MM.1S (cell line): ENCODE measurements at regions not wholly inside any gene's neighbourhood (a gene's known extent, or its start where the extent isn't known, plus 50 kb on each side); places are given as distances from the start of the nearest gene placed in this dataset.
"Not testable (repeated sequence)": the region's sequence is repeated elsewhere in the genome, so short reads cannot be mapped to it uniquely, and the experiment has no call there.

Experiments
- DNase-seq: peaks from one replicate; pipeline ENCODE4 v3.0.0-alpha.2; 2015
- H2AFZ ChIP-seq: fragments of 300-600 bp; sonication (generic); 2 replicates; pipeline ENCODE4 v1.6.0; 2016; ENCODE audit warnings: antibody characterized with exemption, low read length
- H3F3A ChIP-seq: fragments of 300-600 bp; sonication (generic); 2 replicates; pipeline ENCODE4 v1.6.1; 2016; ENCODE audit warnings: mild to moderate bottlenecking, antibody characterized with exemption, low read length, moderate library complexity, mixed read lengths; ENCODE audit not compliant: insufficient read depth
- H3K27ac ChIP-seq: fragments of 300-600 bp; sonication (generic); 2 replicates; pipeline ENCODE4 v1.5.1; 2016; ENCODE audit warnings: mild to moderate bottlenecking, low read length
- H3K27me3 ChIP-seq: fragments of 300-600 bp; sonication (generic); replicated peaks from 2 replicates; pipeline ENCODE4 v1.6.0; 2016; ENCODE audit warnings: low read length; ENCODE audit not compliant: insufficient read depth
- H3K36me3 ChIP-seq: fragments of 300-600 bp; sonication (generic); replicated peaks from 2 replicates; pipeline ENCODE4 v1.6.1; 2016; ENCODE audit warnings: mild to moderate bottlenecking, low read length, mixed read lengths; ENCODE audit not compliant: insufficient read depth
- H3K4me1 ChIP-seq: fragments of 300-600 bp; sonication (generic); 2 replicates; pipeline ENCODE4 v1.6.1; 2016; ENCODE audit warnings: low read length, mixed read lengths
- H3K4me2 ChIP-seq: fragments of 300-600 bp; sonication (generic); 2 replicates; pipeline ENCODE4 v1.6.0; 2016; ENCODE audit warnings: low read depth, low read length
- H3K4me3 ChIP-seq: fragments of 300-600 bp; sonication (generic); 2 replicates; pipeline ENCODE4 v1.5.1; 2016; ENCODE audit warnings: low read length, mixed read lengths
- H3K79me2 ChIP-seq: fragments of 300-600 bp; sonication (generic); 2 replicates; pipeline ENCODE4 v1.6.1; 2016; ENCODE audit warnings: mixed run types, low read length, mixed read lengths
- H3K9ac ChIP-seq: fragments of 300-600 bp; sonication (generic); 2 replicates; pipeline ENCODE4 v1.6.1; 2016; ENCODE audit warnings: low read length, mixed read lengths
- H3K9me2 ChIP-seq: fragments of 300-600 bp; sonication (generic); replicated peaks from 2 replicates; pipeline ENCODE4 v1.6.1; 2016; ENCODE audit warnings: mild to moderate bottlenecking, low read length, mixed read lengths; ENCODE audit not compliant: insufficient read depth
- H3K9me3 ChIP-seq: fragments of 300-600 bp; sonication (generic); replicated peaks from 2 replicates; pipeline ENCODE4 v1.6.1; 2016; ENCODE audit warnings: mild to moderate bottlenecking, low read length, mixed read lengths; ENCODE audit not compliant: insufficient read depth
- H4K20me1 ChIP-seq: fragments of 300-600 bp; sonication (generic); 2 replicates; pipeline ENCODE4 v1.6.1; 2016; ENCODE audit warnings: mild to moderate bottlenecking, low read length, moderate library complexity, mixed read lengths; ENCODE audit not compliant: insufficient read depth
- EZH2 ChIP-seq: fragments of 300-600 bp; sonication (generic); optimal IDR thresholded peaks from 2 replicates; pipeline ENCODE3; 2017; ENCODE audit warnings: low read depth, mild to moderate bottlenecking, antibody characterized with exemption, low read length, mixed read lengths
- EZH2phosphoT487 ChIP-seq: fragments of 300-600 bp; sonication (generic); IDR thresholded peaks from 2 replicates; pipeline ENCODE4 v1.6.1; 2018; ENCODE audit warnings: antibody characterized with exemption, low read length
- TF ChIP-seq, protein P1 (sequence below): fragments of 300-600 bp; sonication (generic); IDR thresholded peaks from 2 replicates; pipeline ENCODE4 v1.5.1; 2016; ENCODE audit warnings: antibody characterized with exemption, low read length, mixed read lengths

DNA sequence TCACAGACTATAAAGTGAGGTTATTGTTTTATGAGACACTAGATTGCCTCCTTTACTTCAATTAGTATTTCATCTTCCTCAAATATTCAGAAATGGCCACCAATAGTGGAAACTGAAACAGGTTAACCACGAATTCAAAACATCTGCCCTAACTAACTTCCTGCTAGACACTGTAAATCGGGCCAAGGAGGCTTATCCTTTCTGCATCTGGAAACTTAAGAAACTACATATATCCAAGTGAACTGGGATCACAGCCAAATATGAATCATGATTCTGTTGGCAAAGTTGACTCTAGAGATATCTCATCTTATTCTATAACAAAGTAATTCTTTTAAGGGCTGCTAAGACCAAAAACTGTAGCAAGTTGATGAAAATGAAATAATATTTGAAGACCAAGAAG, 136.6 kb upstream of the ZC3H15 start:
- Histone ChIP-seq H4K20me1 (no peaks in the 10 kb centered on the region), H3K27me3 (no peaks in the 10 kb centered on the region), H3K79me2 (no peaks in the 10 kb centered on the region), H3K9me2 (no peaks in the 10 kb centered on the region; the same call in 1 of the 2 replicates), H3K9me3 (no peaks in the 10 kb centered on the region), H3K9ac (no peak overlapping the region), H3K4me1 (peaks cover 16% of the 10 kb centered on the region), H3K36me3 (no peaks in the 10 kb centered on the region), H2AFZ (no peak overlapping the region), H3F3A (no peaks in the 10 kb centered on the region), H3K27ac (no peak overlapping the region), H3K4me2 (no peak overlapping the region), H3K4me3 (no peak overlapping the region)
- no peak for TF ChIP-seq EZH2phosphoT487
- TF ChIP-seq EZH2, result no peak
- TF ChIP-seq, protein P1, sequence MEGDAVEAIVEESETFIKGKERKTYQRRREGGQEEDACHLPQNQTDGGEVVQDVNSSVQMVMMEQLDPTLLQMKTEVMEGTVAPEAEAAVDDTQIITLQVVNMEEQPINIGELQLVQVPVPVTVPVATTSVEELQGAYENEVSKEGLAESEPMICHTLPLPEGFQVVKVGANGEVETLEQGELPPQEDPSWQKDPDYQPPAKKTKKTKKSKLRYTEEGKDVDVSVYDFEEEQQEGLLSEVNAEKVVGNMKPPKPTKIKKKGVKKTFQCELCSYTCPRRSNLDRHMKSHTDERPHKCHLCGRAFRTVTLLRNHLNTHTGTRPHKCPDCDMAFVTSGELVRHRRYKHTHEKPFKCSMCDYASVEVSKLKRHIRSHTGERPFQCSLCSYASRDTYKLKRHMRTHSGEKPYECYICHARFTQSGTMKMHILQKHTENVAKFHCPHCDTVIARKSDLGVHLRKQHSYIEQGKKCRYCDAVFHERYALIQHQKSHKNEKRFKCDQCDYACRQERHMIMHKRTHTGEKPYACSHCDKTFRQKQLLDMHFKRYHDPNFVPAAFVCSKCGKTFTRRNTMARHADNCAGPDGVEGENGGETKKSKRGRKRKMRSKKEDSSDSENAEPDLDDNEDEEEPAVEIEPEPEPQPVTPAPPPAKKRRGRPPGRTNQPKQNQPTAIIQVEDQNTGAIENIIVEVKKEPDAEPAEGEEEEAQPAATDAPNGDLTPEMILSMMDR, result no peak
- peak; percentile 51 for DNase-seq

DNA sequence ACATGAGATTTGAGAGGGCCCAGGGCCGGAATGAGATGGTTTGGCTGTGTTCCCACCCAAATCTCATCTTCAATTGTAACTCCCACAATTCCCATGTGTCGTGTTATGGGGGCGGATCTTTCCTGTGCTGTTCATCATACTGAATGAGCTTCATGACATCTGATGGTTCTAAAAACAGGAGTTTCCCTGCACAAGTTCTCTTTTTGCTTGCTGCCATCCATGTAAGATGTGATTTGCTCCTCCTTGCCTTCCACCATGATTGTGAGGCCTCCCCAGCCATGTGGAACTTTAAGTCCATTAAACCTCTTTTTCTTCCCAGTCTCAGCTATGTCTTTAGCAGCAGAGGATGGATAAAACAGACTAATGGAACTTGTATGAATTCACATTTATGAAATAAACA, 131.9 kb upstream of the ZC3H15 start:
- not testable (repeated sequence) for H3K79me2 ChIP-seq, H3K4me2 ChIP-seq, H3K9ac ChIP-seq, H3K9me2 ChIP-seq, H3K4me1 ChIP-seq, DNase-seq, H2AFZ ChIP-seq, H4K20me1 ChIP-seq, H3K4me3 ChIP-seq, H3K27me3 ChIP-seq, H3F3A ChIP-seq, H3K27ac ChIP-seq, H3K9me3 ChIP-seq, H3K36me3 ChIP-seq

- H3K36me3 ChIP-seq, result no peaks in the 10 kb centered on the region
- H3K79me2 ChIP-seq, result no peaks in the 10 kb centered on the region
- H3K27me3 ChIP-seq, result no peaks in the 10 kb centered on the region
- no peaks in the 10 kb centered on the region for H3K4me1 ChIP-seq
- H3F3A ChIP-seq, result no peaks in the 10 kb centered on the region
- H2AFZ ChIP-seq, result no peak overlapping the region
- no peaks in the 10 kb centered on the region for H3K9me2 ChIP-seq
- H3K9ac ChIP-seq, result no peak overlapping the region
- H3K4me3 ChIP-seq, result no peak overlapping the region
- no peak overlapping the region for H3K27ac ChIP-seq
- H3K9me3 ChIP-seq, result no peaks in the 10 kb centered on the region
- TF ChIP-seq, protein P1, result no peak
- TF ChIP-seq EZH2phosphoT487, result no peak
- no peak for TF ChIP-seq EZH2
- no peaks in the 10 kb centered on the region for H4K20me1 ChIP-seq
- no peak for DNase-seq
- no peak overlapping the region for H3K4me2 ChIP-seq
These were observed 120.7 kb upstream of the ZC3H15 start for GRCh38 chr2:186365406-186365805.

- DNase-seq, result no peak
- no peak overlapping the region for H3K27ac ChIP-seq
- no peaks in the 10 kb centered on the region for H3F3A ChIP-seq
- H3K36me3 ChIP-seq, result no peaks in the 10 kb centered on the region
- no peaks in the 10 kb centered on the region for H3K27me3 ChIP-seq
- no peak overlapping the region for H3K9ac ChIP-seq
- H3K9me2 ChIP-seq, result no peaks in the 10 kb centered on the region
- H3K4me2 ChIP-seq, result no peak overlapping the region
- H3K4me3 ChIP-seq, result no peak overlapping the region
- TF ChIP-seq EZH2 (no peak), EZH2phosphoT487 (no peak)
- TF ChIP-seq, protein P1, result no peak
- H3K79me2 ChIP-seq, result no peaks in the 10 kb centered on the region
- no peak overlapping the region for H2AFZ ChIP-seq
- no peaks in the 10 kb centered on the region for H3K9me3 ChIP-seq
- no peaks in the 10 kb centered on the region for H3K4me1 ChIP-seq
- no peaks in the 10 kb centered on the region for H4K20me1 ChIP-seq
These were observed 107.0 kb upstream of the ZC3H15 start for GRCh38 chr2:186379052-186379451.
